ENCODE measurements at regions not wholly inside any gene's neighbourhood (a gene's known extent, or its start where the extent isn't known, plus 50 kb on each side); places are given as distances from the start of the nearest gene placed in this dataset.

- Histone ChIP-seq H4K20me1 (ENCODE audit: insufficient read depth) (no peaks in the 10 kb centered on the region), H3K4me1 (ENCODE audit: insufficient read depth) (peaks cover 14% of the 10 kb centered on the region), H3K4me3 (no peak overlapping the region), H3K9me2 (ENCODE audit: insufficient read depth) (no peaks in the 10 kb centered on the region), H3K36me3 (ENCODE audit: low read depth) (no peaks in the 10 kb centered on the region), H3K9me3 (ENCODE audit: low read depth) (no peaks in the 10 kb centered on the region), H3K9ac (no peak overlapping the region), H3F3A (ENCODE audit: insufficient read depth) (no peaks in the 10 kb centered on the region), H2AFZ (no peak overlapping the region), H3K4me2 (ENCODE audit: unreplicated experiment) (no peak overlapping the region), H3K27me3 (replicated peaks; ENCODE audit: insufficient read depth) (no peaks in the 10 kb centered on the region), H3K27ac (no peak overlapping the region), H3K79me2 (ENCODE audit: insufficient read depth) (no peaks in the 10 kb centered on the region)
- in situ Hi-C loops (cut with MboI), result no loop called here
- no peak for DNase-seq
- WGBS, 2 experiments (ENCODE audit: low coverage in 1 of 2, low lambda C conversion rate in 2 of 2, missing lambda C conversion rate in 2 of 2), result 90 to 94% methylated on average over 5 of the region's 5 CpGs
- TF ChIP-seq EZH2 (IDR thresholded peaks at IDR 0.05; ENCODE audit: insufficient read depth, poor library complexity, severe bottlenecking) (no peak), EZH2phosphoT487 (IDR thresholded peaks at IDR 0.05; ENCODE audit: insufficient read depth, low read depth) (no peak)
Measured at GRCh38 chr20:52749938-52750337, 222.2 kb upstream of the TSHZ2 start.

- Histone ChIP-seq H3K36me3 (ENCODE audit: low read depth) (no peaks in the 10 kb centered on the region), H3K4me3 (no peak overlapping the region), H3K4me1 (ENCODE audit: insufficient read depth) (peaks cover 14% of the 10 kb centered on the region), H3F3A (ENCODE audit: insufficient read depth) (no peaks in the 10 kb centered on the region), H3K9me3 (ENCODE audit: low read depth) (no peaks in the 10 kb centered on the region), H3K9ac (no peak overlapping the region), H3K27me3 (replicated peaks; ENCODE audit: insufficient read depth) (no peaks in the 10 kb centered on the region), H3K27ac (no peak overlapping the region), H3K4me2 (ENCODE audit: unreplicated experiment) (peak overlapping the region; percentile 16), H2AFZ (peak overlapping the region; percentile 39; the same call in 1 of the 2 replicates), H4K20me1 (ENCODE audit: insufficient read depth) (no peaks in the 10 kb centered on the region), H3K79me2 (ENCODE audit: insufficient read depth) (no peaks in the 10 kb centered on the region), H3K9me2 (ENCODE audit: insufficient read depth) (no peaks in the 10 kb centered on the region)
- 6 to 25% methylated on average over 1 of the region's 1 CpG for WGBS, 2 experiments (ENCODE audit: low coverage in 1 of 2, low lambda C conversion rate in 2 of 2, missing lambda C conversion rate in 2 of 2)
- no peak for TF ChIP-seq EZH2phosphoT487 (IDR thresholded peaks at IDR 0.05; ENCODE audit: insufficient read depth, low read depth)
- TF ChIP-seq EZH2 (IDR thresholded peaks at IDR 0.05; ENCODE audit: insufficient read depth, poor library complexity, severe bottlenecking), result no peak
- in situ Hi-C loops (cut with MboI), result no loop called here
- peak; percentile 17 for DNase-seq
Measured at GRCh38 chr20:52748990-52749389, 223.2 kb upstream of the TSHZ2 start.

- 18 to 20% methylated on average over 12 of the region's 12 CpGs for WGBS, 2 experiments (ENCODE audit: low coverage in 1 of 2, low lambda C conversion rate in 2 of 2, missing lambda C conversion rate in 2 of 2)
- Histone ChIP-seq H3K9ac (no peak overlapping the region), H3K4me1 (ENCODE audit: insufficient read depth) (peaks cover 14% of the 10 kb centered on the region), H3K9me3 (ENCODE audit: low read depth) (no peaks in the 10 kb centered on the region), H3F3A (ENCODE audit: insufficient read depth) (no peaks in the 10 kb centered on the region), H4K20me1 (ENCODE audit: insufficient read depth) (no peaks in the 10 kb centered on the region), H3K9me2 (ENCODE audit: insufficient read depth) (no peaks in the 10 kb centered on the region), H3K4me3 (no peak overlapping the region), H3K27me3 (replicated peaks; ENCODE audit: insufficient read depth) (no peaks in the 10 kb centered on the region), H3K36me3 (ENCODE audit: low read depth) (no peaks in the 10 kb centered on the region), H3K4me2 (ENCODE audit: unreplicated experiment) (peak overlapping the region; percentile 16), H2AFZ (peak overlapping the region; percentile 39), H3K79me2 (ENCODE audit: insufficient read depth) (no peaks in the 10 kb centered on the region), H3K27ac (no peak overlapping the region)
- in situ Hi-C loops (cut with MboI), result no loop called here
- DNase-seq, result peak; percentile 23
- TF ChIP-seq EZH2phosphoT487 (IDR thresholded peaks at IDR 0.05; ENCODE audit: insufficient read depth, low read depth), result no peak
- TF ChIP-seq EZH2 (IDR thresholded peaks at IDR 0.05; ENCODE audit: insufficient read depth, poor library complexity, severe bottlenecking), result no peak
Measured at GRCh38 chr20:52748285-52748932, 223.7 kb upstream of the TSHZ2 start.

GRCh38 chr20:52747845-52748284, 224.3 kb upstream of the TSHZ2 start:
- 17% methylated on average over 8 of the region's 8 CpGs for WGBS, 2 experiments (ENCODE audit: low coverage in 1 of 2, low lambda C conversion rate in 2 of 2, missing lambda C conversion rate in 2 of 2)
- Histone ChIP-seq H4K20me1 (ENCODE audit: insufficient read depth) (no peaks in the 10 kb centered on the region), H3K4me2 (ENCODE audit: unreplicated experiment) (no peak overlapping the region), H3K27me3 (replicated peaks; ENCODE audit: insufficient read depth) (no peaks in the 10 kb centered on the region), H3K79me2 (ENCODE audit: insufficient read depth) (no peaks in the 10 kb centered on the region), H3K9me3 (ENCODE audit: low read depth) (no peaks in the 10 kb centered on the region), H3K4me1 (ENCODE audit: insufficient read depth) (peaks cover 14% of the 10 kb centered on the region), H3K4me3 (no peak overlapping the region), H3K9ac (no peak overlapping the region), H3K27ac (no peak overlapping the region), H3K9me2 (ENCODE audit: insufficient read depth) (no peaks in the 10 kb centered on the region), H3K36me3 (ENCODE audit: low read depth) (no peaks in the 10 kb centered on the region), H3F3A (ENCODE audit: insufficient read depth) (no peaks in the 10 kb centered on the region), H2AFZ (peak overlapping the region; percentile 39)
- in situ Hi-C loops (cut with MboI), result no loop called here
- TF ChIP-seq EZH2phosphoT487 (IDR thresholded peaks at IDR 0.05; ENCODE audit: insufficient read depth, low read depth) (no peak), EZH2 (IDR thresholded peaks at IDR 0.05; ENCODE audit: insufficient read depth, poor library complexity, severe bottlenecking) (no peak)
- peak; percentile 53 for DNase-seq
